Left ventricle myocardium superior (tissue), 1 donor: ENCODE measurements at regions not wholly inside any gene's neighbourhood (a gene's known extent, or its start where the extent isn't known, plus 50 kb on each side); places are given as distances from the start of the nearest gene placed in this dataset.
"Not testable (repeated sequence)": the region's sequence is repeated elsewhere in the genome, so short reads cannot be mapped to it uniquely, and the experiment has no call there.

Source experiments
- ATAC-seq: fragments of 200-7000 bp; cut with Tn5 transposase; one replicate; pipeline ENCODE4 v1.9.1; 2020; ENCODE audit warnings: mild to moderate bottlenecking, moderate library complexity
- DNase-seq: peaks from one replicate; pipeline ENCODE4 v3.0.0-alpha.2; 2020
- intact Hi-C: fragments of 100-400 bp; cut with micrococcal nuclease; formaldehyde crosslinking; loops from one replicate; pipeline ENCODE4 v1.11.0; 2022
- donor health status: DM: no; HTN: yes; CAD: no; lungs with severe emphysema.

DNA sequence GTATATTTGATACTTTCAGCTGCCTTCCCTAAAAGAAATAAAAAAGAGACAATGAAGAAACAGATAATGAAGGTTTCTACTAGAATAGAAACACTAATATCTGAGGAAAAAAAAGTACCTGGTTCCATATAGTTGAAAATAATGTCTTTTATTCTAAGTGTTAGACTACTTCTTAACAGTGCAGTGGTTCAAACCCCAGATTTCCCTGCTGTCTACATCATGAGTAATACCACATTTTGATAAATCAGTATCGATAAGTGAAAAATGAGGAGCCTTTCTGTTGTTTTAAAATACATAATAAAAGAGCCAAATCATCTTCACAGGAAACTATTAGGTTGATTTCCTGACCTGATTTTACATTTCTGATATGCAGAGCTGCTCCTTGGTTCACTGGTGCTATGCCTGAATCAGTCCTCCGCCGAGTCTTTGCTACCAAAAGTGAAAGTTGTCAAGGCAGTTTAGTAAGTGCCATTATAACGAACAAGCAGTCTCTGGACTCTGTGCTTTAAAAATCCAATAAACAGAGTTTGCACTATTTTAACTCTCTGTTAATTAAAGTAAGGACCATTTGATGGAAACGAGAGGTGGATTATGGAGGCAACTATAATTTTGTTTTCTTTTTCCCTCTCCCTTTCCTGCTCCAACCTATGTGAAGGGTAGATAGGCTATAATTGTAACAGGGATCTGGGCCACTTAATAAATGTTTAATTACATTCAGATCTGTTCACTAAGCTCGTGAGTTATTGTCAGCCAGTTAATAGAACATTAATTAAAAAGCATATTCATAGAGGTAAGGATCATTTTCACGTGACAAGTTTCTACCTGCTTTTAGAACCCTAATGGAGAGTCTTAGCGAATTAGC is 724.5 kb upstream of the RAG2 start:
- intact Hi-C loops: no loop called here
- ATAC-seq: no peak
- no peak for DNase-seq

DNA sequence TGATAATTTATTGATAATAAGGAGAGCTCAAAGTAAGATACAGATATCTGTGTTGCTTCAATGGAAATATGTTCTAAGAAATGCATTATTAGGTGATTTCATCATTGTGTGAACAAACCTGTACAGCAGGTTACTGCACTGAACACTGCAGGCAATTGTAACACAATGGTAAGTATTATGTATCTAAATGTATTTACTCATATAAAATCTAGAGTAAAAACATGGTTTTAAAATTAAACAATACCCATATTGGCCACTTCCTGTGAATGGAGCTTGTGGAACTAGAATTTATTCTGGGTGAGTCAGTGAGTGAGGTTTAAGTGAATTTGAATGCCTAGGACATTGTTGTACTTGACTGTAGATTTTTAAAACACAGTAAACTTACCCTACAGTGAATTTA is 722.9 kb upstream of the RAG2 start:
- ATAC-seq (no peak), DNase-seq (no peak)
- intact Hi-C loops: no loop called here

DNA sequence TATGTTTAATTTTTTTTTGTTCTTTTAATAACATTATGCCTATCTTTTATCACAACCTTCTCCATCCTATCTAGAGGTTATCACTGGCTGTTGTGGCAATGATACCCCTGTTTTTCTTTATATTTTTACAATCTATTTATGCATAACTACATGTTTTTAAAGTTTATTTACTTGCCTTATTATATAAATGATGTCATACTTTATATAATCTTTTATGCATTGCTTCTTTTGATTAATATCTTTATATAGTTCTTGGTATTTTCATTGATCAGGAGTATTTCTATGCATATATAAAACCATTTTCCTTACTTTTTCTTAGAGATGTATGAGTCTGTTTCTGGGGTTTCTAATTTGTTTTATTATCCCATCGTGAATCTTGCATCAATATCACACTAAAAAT is 719.8 kb upstream of the RAG2 start:
- intact Hi-C loops: no loop called here
- ATAC-seq (no peak), DNase-seq (no peak)

DNA sequence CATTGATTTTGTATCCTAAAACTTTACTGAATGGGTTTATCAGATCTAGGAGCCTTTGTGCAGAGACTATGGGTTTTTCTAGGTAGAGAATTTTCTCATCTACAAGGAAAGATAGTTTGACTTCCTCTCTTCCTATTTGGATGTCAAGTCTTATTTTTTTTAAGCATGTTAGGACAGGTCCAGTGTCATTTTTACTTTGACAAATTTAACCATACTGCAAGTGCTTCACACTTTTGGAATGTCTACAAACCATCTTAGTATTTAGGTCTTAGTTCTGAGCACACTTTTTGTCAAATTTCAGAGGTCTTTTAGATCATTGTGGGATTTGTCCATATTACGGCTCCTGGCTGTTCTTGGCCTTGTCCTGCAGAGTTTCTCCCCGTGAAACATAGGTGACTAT is 715.2 kb upstream of the RAG2 start:
- ATAC-seq (no peak), DNase-seq (no peak)
- intact Hi-C loops: no loop called here

DNA sequence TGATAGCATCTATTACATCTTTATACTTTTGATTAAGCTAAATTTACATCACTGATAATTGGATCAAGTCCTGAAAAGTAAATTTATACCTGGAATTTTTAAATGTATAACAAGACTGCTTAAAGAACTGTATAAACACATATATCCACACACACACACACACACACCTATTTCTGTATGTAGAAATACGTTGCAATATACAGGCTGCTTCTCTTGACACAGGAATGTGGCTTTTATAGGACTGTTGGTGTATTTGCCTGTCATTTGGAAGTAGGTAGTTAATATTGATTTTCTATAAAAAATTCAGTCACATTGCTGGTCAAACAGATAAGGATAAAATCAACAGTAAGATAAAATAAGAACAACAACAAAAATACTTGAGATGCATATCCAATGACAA is 708.5 kb upstream of the RAG2 start:
- DNase-seq: no peak
- intact Hi-C loops: no loop called here
- ATAC-seq: no peak

DNA sequence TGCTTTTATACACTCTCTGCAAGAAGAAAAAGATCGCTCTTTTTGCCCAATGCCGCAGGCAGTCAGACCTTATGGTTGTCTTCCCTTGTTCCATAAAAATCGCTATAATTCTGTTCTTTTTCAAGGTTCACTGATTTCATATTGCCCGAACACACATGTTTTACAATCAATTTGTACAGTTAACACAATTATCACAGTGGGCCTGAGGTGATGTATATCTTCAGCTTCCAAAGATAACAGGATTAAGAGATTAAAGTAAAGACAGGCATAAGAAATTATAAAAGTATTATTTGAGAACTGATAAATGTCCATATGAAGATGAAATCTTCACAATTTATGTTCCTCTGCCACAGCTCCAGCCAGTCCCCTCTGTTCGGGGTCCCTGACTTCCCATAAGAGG is 703.4 kb upstream of the RAG2 start:
- DNase-seq, intact Hi-C loops, ATAC-seq: not testable (repeated sequence)

DNA sequence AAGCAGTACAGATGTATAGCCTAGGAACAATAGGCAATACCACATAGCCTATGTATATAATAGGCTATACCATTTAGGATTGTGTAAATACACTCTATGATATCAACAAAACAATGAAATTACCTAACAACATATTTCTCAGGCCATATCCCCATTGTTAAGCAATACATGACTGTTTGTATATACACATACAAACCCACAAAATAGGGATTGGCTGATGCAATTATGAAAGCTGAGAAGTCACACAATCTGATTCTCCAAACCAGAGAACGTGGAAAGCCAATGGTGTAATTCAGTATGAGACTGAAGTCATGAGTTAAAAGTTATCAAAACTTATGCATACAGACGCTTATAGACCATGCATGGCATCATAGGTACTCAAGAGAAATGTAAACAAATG is 700.1 kb upstream of the RAG2 start:
- ATAC-seq (no peak), DNase-seq (no peak)
- intact Hi-C loops: no loop called here

DNA sequence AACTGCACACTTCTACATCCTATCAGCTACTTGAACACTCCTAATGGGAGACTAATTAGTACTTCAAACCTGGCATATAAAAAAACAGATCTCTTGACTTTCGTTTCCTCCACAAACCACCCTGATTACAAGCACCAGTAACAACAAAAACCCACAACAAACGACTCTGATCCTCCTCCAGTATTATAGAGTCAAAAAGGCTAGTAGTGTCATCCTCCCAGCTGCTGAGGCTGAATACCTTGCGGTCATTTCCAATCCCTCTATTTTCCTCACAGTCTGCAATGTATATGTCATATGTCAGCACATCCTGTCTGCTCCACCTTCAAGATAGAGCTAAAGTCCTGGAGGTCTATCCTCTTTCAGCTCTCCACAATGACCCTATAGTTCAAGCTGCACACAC is 688.9 kb upstream of the RAG2 start:
- intact Hi-C loops: no loop called here
- no peak for ATAC-seq
- no peak for DNase-seq

DNA sequence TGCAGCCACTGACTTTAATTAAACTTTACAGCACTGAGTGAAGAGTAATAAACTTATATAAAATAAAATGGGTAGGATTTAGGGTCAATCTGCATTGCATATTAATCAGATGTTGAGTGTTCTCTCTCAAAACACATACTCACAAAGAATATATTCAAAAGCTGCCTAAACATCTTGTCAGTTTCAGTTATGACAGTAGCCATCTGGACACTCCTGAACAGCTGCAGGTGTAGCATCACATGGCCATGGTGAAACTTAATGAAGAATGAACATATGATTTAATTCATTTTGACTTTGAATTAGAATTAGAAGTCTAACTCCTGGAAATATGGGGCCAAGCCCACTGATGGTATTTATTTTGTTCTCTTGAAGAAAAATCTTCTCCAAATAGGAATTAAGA is 684.3 kb upstream of the RAG2 start:
- intact Hi-C loops: no loop called here
- DNase-seq: no peak
- ATAC-seq: no peak

DNA sequence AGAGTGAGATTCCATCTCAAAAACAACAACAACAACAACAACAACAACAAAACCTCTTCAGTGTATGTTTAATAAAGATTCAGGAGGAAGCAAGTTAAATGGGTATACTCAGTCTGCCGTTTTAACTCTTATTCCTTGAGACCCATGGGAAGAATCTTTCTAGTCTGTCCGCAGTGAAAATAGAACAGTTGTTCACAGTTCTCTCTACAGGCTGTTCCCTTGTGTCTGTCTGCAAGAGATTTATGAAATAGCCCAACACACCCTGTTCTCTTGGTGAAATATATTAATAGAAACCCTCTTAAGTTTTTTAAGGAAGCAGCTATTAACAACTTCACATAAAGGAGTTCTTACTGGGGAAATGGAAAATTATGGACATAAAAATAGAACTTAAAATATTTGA is 682.2 kb upstream of the RAG2 start:
- ATAC-seq (peak; percentile 90), DNase-seq (no peak)
- intact Hi-C loops: no loop called here

DNA sequence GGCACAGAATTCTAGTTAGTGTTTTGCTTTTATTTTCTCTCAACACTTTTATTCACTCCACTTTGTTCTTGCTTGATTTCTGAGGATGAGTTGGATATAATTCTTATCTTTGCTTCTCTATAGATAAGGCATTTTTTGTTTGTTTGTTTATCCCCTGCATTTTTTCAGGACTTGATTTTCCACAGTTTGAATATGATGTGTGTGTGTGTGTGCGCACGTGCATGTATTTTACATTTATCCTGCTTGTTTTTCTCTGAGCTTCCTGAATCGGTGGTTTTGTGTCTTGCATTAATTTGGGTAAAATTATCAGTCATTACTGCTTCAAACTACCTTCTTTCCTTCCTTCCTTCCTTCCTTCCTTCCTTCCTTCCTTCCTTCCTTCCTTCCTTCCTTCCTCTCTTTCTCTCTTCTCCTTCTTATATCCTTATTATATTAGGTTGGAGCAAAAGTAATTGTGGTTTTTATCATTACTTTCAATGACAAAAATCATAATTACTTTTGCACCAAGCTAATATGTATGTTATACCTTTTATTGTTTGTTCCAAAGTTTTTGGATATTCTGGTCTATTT is 679.9 kb upstream of the RAG2 start:
- DNase-seq (no peak), ATAC-seq (no peak)
- intact Hi-C loops: no loop called here

DNA sequence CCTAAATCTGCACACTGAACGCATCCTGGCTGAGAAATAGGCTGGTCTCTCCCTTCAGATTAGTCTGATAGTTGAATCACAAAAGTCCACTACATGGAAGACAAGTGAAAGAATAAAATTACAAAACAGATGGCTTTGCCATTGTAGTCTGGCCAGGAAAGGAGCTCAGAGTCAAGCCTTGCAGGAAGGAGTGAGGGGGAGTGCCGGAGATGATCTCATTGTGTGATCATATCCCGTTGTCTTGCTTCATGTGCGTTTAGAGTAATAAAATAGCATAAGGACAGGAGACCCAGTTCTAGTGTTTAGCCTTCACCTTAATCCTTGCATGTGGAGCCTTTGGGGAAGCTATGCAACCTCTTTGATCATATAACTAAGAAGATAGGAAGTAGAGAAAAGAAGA is 666.7 kb upstream of the RAG2 start:
- no peak for ATAC-seq
- DNase-seq: no peak
- intact Hi-C loops: no loop called here

DNA sequence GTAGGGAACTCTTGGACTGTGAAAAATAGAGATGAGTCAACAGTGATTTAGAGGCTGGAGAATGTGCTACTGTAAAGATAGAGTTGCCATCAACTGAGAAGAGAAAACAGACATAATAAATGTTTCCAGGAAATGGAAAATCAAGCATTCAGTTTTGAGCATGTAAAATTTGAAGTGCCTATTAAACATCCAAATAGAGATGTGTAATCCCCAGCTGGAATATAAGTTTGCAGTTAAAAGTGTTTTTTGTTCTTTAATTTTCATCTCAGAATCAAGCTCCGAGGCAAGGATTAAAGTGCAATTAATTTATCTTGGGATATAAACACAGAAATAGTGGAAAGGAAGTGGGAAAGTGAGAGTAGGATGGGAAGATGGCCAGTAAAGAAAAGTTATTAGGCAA is 666.0 kb upstream of the RAG2 start:
- DNase-seq: no peak
- intact Hi-C loops: no loop called here
- ATAC-seq: no peak

DNA sequence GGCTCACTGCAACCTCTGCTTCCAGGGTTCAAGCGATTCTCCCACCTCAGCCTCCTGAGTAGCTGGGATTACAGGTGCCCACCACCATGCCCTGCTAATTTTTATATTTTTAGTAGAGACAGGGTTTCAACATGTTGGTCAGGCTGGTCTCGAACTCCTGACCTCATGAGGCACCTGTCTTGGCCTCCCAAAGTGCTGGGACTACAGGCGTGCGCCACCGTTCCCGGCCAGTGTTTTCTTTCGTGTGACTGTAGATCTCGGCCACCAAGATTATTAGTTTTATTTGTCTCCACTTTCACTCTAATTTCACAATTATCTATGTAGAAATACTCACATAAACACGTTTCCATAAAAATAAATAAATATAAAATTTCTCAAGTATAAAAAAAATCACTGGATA is 665.4 kb upstream of the RAG2 start:
- DNase-seq, ATAC-seq, intact Hi-C loops: not testable (repeated sequence)

DNA sequence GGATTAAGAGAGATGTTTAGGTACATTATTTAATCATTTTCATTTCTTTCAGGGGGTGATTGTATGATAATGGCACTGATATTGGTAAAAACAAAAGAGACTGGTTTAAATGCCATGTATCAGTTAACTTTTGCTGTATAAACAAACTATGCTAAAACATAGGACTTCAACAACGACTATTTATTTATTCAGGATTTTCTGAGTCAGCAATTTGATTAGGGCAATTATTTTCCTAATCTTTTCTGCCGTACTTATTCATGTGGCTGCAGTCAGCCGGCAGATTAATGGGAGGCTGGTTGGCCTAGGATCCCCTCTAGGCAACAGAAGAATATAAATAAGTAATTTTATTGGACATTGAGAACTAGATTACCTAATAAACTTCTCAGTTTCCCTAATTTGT is 661.7 kb upstream of the RAG2 start:
- intact Hi-C loops: no loop called here

DNA sequence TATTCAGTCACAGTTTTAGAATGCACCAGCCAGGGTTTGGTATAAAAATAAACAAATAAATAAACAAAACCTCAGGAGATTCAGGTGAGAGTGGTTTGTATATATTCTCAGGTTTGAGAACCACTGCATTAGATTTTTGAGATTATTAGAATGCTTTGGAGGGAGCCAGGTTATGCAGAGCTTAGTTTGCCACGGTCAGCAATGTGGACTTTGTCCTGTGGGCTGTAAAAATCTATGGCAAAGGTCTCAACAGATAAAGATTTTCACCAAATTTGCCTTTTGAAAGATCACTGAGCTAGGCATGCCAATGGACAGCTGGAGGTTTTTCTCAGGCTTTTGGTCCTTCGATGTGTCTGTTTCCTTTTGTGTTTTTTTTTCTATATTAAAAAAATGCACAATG is 650.1 kb upstream of the RAG2 start:
- DNase-seq (no peak), ATAC-seq (no peak)
- intact Hi-C loops: no loop called here

More for the DNA sequence above, 661.7 kb upstream of the RAG2 start:
- ATAC-seq (no peak), DNase-seq (no peak)

DNA sequence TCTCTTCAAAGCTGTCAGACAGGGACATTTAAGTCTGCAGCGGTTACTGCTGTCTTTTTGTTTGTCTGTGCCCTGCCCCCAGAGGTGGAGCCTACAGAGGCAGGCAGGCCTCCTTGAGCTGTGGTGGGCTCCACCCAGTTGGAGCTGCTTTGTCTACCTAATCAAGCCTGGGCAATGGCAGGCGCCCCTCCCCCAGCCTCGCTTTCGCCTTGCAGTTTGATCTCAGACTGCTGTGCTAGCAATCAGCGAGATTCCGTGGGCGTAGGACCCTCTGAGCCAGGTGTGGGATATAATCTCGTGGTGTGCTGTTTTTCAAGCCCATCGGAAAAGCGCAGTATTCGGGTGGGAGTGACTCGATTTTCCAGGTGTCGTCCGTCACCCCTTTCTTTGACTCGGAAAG is 648.1 kb upstream of the RAG2 start:
- intact Hi-C loops, ATAC-seq, DNase-seq: not testable (repeated sequence)

DNA sequence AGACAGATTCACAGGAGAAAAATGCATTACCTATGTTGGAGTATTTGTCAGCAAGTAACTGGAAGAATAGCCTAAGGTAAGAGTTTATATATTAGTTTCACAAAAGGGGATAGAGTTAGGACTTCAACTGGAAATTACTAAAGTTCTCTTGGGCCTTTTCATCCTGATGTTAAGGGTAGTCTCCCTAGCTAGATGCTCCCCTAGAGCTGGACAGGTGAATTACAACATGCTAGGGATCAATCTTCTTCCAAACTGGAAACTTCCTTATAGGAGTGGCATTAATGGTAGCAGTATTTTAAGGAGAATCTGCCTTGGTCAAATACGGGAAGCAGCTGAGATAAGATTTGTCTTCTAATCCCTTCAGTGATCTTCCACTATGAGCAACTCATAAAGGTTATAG is 632.8 kb upstream of the RAG2 start:
- DNase-seq: no peak
- intact Hi-C loops: no loop called here

DNA sequence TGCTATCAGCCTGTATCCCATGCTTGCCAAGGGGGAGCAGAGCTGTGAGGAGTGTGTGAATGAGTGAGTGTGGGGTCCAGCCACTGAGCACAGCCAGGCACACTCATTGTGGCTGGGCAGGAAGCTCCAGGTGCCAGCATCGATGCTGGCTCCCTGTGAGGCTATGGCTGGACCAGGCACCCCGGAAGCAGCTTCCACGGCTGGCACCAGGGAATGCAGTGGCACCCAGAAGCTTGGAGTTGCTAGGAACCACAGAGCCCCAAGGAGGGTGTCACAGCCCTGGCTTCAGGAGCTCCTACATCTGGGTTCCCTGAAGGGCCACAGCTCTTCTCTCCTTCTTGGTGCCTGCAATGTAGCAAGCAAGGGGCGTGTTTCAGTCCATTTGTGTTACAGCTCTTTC is 625.9 kb upstream of the RAG2 start:
- ATAC-seq (no peak), DNase-seq (no peak)
- intact Hi-C loops: no loop called here

More for the DNA sequence above, 632.8 kb upstream of the RAG2 start:
- no peak for ATAC-seq

DNA sequence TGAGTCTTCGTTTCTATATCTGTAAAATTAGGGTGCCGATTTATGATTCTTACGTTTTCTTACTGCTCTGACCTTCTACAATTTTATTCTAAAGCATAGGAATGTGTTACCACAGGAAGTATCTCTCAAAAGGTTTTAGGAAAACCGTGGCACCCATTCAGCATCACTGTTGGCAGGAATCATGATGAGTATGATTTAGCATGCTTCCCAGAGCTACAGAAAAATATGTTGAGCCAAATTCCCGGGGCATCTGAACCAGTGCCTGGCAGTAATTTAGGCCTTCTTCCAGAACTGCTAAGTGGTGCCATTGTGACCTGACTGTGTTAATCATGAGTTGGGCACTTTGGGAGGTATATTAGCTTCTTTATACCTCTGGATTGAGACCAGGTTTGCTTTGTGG is 605.0 kb upstream of the RAG2 start:
- intact Hi-C loops: no loop called here
- ATAC-seq (no peak), DNase-seq (no peak)

DNA sequence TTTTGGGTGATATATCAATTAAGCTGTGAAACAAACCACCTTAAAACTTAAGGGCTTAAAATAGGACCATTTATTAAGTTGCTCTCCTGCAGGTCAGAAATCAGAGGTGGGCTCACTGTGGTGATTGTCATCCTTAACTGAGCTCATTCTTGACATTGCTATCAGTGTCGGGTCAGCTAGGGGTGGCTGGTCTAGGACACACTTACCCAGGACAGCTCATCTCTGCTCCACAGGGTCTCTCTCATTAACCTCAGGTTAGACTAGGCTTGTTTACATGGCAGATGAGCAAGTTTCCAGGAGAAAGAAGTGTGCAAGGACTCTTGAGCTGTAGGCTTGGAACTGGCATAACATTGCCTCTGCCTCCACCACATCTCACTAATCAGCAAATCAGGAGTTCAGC is 601.0 kb upstream of the RAG2 start:
- ATAC-seq (no peak), DNase-seq (no peak)
- intact Hi-C loops: no loop called here
